Erythroblast (primary cell): ENCODE measurements at regions not wholly inside any gene's neighbourhood (a gene's known extent, or its start where the extent isn't known, plus 50 kb on each side); places are given as distances from the start of the nearest gene placed in this dataset.

ENCODE experiments used
- GATA1 ChIP-seq: IDR thresholded peaks from 2 replicates; pipeline ENCODE4 v1.6.1; 2011; ENCODE audit warnings: low read depth, mild to moderate bottlenecking, control low read depth, low read length, moderate library complexity
- POLR2A ChIP-seq: IDR thresholded peaks from 2 replicates; pipeline ENCODE4 v1.6.1; 2011; ENCODE audit warnings: mild to moderate bottlenecking, low read length

DNA sequence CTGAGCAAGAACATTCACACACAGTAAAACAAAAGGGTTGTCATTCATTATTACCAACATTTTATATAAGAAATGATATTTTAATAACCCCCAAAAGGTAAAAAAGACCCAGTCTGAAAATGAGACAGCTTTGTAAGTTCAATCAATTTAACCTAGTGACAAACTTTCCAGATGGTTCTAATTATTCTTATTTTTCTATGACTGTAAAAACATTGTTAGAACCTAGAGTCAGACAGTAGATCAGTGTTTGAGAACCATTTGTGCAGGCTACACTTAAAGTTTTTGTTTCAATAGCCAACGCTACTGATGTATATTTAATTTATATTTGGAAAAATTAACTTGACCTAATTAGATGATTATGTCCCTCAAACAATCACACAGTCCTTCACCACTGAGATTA is 708.4 kb upstream of the CBLB start:
- TF ChIP-seq POLR2A (no peak), GATA1 (no peak)
